GM19372 (cell line): ENCODE measurements at regions not wholly inside any gene's neighbourhood (a gene's known extent, or its start where the extent isn't known, plus 50 kb on each side); places are given as distances from the start of the nearest gene placed in this dataset.
"Not testable (repeated sequence)": the region's sequence is repeated elsewhere in the genome, so short reads cannot be mapped to it uniquely, and the experiment has no call there.

ENCODE experiments used
- ATAC-seq: cut with Tn5 transposase; IDR thresholded peaks from one replicate; pipeline ENCODE4 v1.9.1; 2021; ENCODE audit warnings: mild to moderate bottlenecking, low read depth, moderate library complexity; ENCODE audit not compliant: unreplicated experiment

DNA sequence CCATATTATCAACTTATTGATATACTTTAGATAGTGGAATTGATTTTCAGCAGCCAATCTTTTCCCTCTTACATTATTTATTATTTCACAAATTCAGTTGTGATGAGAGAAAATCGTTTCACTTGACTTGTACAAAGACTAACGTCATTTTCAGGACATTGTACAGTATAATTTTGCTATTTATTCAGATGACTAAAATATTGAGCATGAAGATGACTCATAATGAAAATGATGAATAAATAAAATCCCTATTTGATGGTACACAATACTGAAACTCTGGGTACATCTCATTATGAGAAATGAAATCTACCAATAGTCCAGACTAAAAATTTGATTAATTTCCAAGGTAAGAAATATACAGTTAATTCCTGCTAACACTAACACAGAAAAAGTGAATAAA is 316.4 kb downstream of the CCDC74A start:
- not testable (repeated sequence) for ATAC-seq

DNA sequence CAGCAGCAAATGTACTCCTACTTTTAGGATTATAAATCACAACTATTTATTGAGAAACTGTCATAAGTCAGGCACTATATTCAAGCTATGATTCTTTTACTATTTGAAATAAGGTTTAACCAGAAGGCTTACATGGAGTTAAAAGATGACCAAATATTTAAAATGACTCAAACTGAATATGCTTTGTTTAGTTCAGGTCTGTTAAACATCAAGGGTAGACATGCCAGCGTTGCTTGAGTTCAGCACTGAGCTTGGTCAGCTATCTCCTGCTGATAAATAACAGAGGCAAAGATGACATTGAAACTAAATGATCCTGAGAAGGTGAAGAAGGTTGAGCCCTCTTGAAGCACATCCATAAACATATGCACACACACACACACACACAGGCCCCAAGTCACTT is 305.6 kb downstream of the ANKRD30BL start:
- not testable (repeated sequence) for ATAC-seq

DNA sequence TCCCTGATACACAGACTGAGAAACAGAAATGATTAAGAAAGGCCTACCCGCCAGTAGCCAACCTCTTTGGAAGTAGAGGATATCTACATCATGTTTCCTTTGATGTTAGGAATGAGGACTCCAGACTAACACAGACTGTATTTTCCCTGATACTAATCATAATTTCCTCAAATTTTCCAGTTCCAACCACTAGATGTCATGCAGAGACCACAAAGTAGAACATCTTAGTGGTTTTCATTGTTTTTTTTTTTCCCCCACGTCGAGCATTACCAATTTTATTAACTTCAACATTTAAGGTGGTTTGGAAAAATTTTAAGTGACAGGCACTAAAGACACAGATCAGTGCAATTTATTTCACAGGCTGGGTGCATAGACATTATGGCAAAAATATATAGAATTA is 303.6 kb downstream of the ANKRD30BL start:
- not testable (repeated sequence) for ATAC-seq
